GM21390 (cell line): ENCODE measurements at regions not wholly inside any gene's neighbourhood (a gene's known extent, or its start where the extent isn't known, plus 50 kb on each side); places are given as distances from the start of the nearest gene placed in this dataset.

ENCODE experiments used
- ATAC-seq: cut with Tn5 transposase; IDR thresholded peaks from one replicate; pipeline ENCODE4 v1.9.1; 2021; ENCODE audit not compliant: unreplicated experiment

DNA sequence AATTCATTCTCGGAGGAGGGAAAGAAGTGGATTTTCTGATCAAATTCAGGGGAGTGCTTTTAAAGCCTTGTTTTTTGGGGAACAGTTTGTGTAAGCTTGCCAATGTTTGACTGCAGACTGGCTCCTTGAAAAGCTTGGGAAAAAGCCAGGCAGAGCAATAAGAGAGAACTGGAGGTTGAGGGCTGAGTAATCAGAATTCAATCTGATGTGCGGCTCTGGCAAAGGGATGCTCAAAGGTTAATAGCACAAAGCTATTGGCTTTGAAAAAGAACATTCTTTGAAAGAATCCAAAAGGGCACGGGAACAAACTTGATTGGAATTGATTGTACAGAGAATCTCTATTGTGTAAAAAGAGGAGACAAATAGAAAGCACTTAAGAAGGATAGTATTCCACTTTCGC is 279.3 kb downstream of the YTHDC2 start:
- ATAC-seq = no peak

DNA sequence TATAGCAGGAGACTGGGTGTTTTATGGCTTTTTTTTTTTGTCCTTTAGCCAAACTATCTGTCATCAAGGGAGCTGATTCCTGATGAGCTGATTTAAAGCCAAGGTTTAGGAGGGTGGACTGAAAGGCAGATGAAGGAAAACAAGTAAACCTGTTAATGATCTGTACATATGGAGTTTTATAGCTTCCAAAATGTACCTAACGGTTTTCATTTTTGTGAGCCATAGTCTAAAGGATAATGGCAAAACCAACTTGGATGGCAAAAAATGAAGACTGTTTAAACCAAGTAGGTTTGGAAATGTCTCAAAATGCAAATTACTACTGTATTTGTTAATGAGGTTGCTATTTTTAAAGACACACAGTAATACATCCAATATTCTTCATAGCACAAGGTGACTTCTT is 281.5 kb downstream of the YTHDC2 start:
- ATAC-seq = no peak

DNA sequence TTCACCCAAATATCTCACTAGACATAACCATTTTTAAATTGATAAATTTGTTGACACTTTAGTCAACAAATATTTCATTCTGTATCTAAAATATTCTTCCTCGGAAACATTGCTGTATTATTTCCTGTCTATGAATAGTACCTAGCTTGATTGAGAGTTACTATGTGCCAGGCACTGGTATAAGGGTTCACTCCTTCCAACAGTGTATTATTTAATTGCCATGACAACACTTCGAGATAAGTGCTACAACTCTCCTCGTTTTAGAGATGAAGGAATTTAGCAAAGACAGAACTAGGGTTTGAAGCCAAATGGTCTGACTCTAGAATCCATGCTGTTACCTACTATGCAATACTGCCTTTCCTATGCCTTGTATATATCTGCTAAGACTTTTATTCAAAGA is 287.2 kb downstream of the YTHDC2 start:
- no peak for ATAC-seq

DNA sequence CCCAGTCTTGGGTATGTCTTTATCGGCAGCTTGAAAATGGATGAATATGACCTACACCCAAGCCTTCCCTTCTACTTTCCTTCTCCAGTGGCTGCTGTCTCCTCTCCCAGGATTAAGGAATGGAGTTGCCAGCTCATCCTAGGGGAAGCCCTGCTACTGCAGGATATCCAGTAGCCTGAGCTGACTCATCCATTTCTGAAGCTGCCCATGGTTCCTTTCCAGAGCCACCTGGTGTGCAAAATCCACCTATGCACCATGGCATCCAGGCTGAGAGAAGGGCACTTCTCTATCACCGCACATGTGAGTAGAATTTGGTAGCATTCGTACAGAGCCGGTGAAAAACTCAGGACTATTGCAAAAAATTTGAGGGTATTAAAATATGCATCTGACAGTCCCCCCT is 290.8 kb downstream of the YTHDC2 start:
- no peak for ATAC-seq

DNA sequence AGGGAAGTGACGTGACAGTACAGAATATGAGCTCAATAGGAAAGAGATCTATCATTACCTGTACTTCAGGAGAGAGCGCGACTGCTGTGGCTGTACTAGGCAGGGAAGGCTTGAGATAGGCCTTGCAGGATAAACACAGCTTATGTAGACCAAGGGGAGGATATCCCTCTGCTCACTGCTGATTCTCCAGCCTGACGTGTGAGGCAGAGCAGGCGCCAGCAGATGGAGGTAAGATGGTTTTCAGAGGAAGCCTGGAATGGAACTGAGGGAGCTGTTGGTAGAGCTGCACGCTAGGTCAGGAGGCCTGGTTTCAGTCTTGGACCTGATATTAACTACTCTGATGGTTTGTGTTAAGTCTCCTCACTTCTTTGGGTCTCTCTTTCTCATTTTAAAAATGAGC is 291.4 kb downstream of the YTHDC2 start:
- ATAC-seq = no peak

DNA sequence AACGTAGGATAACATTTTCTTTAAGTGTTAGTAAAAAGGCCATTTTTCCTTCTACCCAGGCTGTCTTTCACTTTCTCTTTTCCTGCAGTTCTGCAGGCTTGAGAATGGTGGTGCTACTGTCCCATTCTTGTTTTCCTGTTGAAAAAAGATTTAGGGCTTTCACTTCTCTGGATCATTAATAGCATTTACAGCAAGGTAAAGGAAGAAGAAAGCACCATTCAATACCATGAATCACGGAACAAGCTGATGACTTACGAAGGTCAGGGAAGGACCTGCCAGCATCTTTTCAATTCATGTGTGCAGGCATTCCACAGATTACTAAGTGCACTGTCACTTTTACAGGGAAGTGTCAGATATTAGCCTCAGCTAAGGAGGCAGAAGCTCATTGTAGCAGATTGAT is 292.8 kb downstream of the YTHDC2 start:
- no peak for ATAC-seq

DNA sequence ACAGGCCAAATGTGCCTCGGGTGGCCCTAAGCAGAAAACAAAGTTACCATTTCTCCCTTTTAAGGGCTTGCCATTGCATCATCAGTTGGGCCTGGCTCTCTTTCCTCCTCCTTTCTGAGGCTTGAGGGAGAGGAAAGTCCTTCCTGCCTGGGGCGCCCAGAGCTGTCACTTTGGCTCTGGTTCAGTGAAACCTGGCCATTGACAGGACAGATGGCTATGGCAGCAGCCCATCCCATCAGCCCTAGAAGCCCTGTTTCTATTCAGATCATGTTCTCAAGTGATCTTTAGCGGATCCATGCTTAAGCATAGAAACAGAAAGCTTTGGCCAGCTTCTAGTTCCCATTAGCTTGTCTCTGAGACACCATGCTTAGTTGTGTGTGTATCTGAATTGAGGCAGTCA is 293.4 kb downstream of the YTHDC2 start:
- no peak for ATAC-seq

DNA sequence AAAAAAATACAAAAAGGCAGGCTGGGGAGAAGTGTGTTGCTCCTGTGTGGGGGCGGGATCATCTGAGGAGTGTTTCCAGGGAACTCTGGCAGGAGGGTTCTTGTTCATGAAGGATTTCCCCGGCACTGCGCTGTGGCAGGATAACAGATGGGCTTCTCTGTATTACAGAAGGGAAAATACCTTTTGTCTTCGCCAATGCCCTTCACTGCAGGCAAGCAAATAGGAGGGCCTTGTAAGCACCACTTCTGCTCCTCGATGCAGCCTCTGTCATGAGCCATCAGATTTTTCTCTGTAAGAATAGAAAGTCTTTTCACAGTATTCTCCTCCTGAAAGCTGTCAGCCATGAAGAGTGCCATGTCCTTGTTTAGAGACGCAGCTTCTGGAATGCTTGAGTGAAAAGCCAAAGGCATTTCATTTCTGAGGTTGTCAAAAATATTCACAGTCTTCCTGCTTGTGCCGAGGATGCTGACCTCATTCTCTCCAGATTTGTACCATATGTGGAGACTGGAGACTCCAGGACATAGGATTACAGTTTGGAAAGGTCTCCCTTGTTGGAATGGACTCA is 294.0 kb downstream of the YTHDC2 start:
- ATAC-seq = no peak

DNA sequence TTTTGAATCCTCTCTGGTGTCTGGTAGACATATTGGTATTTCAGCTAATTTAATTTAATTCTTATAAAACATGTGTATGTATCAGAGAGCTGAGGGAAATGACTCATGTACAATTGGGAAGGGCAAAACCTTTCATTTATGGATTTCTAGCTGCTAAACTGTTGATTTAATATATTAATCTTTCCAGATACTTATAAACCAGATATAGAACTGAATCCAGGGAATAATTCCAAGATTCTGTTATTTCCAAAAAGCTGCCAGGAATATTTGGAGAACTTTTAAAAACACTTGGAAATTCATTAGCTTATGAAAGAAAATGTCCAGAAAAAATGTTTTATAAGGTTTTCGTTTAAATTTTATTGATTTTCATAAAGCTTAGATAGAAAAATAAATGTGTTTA is 295.5 kb downstream of the YTHDC2 start:
- no peak for ATAC-seq

DNA sequence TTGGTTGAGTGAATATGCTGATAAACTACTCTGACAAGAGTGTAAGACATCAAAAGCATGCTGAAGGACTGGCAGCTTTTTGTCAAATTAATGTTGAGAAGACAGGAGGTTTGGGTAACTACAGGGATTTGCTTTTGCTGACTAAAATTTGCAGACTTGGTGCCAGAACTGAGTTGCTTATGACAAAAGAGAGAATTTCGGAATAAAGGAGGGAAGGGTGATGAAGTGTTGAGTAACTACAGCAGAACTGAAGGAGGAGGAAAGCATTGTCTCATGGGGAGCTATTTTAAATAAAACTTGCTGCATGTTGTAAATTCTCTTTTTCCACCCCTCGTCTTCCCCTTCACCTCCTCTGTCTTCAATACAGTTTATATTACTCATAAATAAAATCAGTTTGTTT is 296.1 kb downstream of the YTHDC2 start:
- no peak for ATAC-seq

DNA sequence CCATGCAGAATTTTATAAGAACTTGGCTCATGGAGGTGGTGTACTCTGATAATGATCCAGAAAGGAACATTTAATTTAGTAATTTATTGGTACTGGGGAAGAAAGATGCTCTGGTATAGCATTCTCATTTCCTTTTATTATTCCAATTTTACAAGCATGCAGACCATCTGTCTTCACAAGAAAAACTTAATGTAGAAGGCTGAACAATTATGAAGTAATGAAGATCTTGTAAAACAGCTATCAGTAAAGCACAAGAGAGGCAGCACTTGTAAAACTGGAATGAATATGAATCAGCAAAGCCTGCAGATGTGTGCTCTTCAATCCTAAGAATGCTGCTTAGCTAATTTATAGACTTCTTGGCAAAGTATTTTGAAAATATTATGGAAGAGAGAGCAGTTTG is 300.0 kb downstream of the YTHDC2 start:
- ATAC-seq = no peak

DNA sequence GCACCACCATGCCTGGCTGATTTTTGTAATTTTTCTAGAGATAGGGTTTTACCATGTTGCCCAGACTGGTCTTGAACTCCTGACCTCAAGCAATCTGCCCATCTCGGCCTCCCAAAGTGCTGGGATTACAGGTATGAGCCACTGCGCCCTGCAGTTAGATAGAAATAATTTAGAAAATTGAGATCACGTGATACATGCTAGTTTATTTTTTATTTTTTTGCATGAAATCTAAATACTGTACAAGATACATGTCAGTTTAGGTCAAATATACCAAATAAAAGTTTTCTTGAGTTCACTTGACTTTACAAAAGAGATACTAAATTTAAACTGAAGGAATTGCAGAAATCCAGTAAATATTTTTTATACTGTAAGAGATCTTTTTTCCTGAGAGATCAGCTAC is 304.2 kb downstream of the YTHDC2 start:
- no peak for ATAC-seq

DNA sequence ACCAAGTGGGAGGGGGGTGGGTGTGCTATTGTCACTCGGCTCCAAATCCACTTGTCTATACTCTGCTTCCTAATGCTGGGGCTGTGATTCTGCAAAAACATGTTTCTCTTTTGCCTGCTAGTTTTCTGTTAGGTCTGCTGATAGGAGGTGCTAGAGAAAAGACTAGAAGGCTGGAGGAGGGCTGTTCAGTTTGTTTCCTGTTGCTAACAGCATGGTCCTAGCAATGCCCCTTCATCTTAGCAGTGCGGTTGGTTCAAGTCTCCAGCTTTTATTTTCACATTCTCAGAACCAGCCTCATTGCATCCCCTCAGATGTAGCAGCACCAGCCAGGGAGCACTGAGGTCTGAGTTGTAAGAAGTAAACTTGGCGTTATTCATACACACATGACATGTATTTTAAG is 310.2 kb downstream of the YTHDC2 start:
- no peak for ATAC-seq

DNA sequence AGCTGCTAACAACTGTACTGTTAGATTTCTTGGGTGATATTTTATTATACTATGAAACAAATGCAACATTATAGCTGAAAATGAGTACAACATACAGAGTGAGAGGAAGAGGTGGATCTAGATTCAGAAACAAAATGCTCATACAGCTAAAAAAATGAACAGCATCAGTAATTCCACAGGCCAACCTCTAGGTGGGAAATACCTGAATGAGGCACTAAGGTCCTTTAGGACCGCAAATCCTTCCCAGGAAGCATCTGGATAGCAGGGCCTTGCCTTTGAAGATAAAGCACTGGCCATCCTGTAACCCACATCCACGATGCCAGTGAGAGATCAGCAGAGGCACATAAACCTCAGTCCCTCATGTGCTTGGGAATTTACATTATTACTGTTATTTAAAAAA is 310.8 kb downstream of the YTHDC2 start:
- ATAC-seq = no peak

DNA sequence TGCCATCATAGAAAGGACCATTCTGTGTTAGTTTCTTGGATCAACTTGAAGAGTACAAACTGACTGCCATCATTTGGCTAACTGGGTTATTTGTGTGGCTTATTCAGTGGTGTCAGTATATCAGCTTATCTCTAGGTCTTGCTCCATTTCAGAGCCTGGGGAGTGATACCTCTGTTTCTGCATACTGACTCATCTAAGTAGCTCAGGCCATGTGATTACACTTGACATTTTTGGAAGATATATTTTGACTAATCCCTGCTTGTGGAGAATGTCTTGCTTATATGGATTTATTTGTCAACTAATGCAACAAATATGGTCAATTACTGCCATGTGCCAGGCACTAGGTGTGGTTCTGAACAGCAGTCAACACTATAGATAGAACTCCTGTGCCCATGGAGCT is 311.7 kb downstream of the YTHDC2 start:
- no peak for ATAC-seq

DNA sequence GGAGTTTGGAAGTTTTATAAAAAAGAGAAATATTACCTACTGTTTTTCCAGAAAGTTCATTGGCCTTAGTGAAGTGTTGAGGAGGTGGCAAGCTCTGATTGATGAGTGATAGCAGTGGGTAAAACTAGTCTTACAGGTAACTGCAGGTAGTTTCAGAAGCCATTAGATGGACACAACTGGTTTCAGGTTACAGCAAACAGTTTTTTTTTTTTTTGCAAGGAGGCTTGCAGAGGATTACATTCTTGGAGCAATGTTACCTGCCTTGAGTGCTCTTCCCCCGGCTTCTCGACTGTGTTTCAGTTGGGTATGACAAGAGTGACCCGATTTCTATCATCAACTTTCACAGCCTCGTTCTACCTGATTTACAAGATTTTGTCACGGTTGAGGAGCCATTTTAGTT is 333.4 kb downstream of the YTHDC2 start:
- no peak for ATAC-seq

DNA sequence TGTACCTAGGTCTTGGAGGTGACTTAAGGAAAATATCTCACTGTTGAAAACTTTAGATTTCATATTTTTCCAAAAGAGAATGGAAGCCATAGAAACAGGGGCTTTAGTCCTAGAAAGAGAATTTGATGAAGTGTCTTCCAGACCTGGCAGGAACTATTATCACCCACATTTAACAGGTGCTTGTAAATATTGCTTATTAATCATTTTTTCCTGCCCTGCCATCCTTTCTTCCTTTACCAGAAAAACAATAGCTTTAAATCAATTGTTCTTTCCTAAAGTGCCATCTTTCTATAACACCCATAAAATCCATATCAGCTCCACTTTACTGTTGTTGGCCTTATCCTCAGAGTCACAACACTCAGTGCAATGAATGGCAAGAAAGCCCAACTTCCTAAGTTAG is 350.9 kb downstream of the YTHDC2 start:
- no peak for ATAC-seq

DNA sequence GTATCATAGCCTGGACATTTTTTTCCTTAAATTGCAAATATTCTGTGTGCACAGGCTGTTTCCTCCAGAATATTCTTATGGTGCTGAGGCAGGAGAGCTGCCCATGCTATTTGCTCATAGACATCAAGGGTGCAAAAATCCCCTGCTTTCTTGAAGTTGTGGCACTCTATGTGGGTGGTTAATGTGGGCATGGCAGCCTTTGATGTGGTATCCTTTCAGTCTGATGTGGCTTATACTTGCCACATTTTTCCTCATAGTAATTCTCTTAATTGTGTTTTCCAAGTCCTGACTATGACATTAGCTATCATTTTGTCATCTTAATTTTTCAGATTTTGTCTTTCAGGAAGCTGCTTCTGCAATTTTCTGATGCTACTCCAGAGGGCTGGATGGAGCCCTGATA is 353.3 kb downstream of the YTHDC2 start:
- no peak for ATAC-seq

DNA sequence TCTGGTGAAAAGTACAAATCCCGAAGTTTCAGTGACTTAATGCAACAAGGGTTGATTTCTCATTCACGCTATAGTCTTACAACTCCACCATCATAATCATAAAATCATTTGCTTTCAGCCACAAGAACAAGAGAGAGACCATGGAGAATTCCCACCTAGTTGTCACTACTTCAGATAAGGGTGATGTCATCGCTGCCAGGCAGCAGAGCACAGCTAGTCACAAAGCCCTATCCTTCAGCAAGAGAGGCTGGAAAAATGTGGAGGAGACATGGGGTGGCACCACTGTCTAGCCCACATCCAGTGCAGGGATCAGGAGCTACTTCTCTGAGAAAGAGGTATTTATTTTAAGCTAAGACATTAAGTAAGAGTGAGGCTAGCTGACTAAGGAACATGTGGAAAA is 356.1 kb downstream of the YTHDC2 start:
- no peak for ATAC-seq

DNA sequence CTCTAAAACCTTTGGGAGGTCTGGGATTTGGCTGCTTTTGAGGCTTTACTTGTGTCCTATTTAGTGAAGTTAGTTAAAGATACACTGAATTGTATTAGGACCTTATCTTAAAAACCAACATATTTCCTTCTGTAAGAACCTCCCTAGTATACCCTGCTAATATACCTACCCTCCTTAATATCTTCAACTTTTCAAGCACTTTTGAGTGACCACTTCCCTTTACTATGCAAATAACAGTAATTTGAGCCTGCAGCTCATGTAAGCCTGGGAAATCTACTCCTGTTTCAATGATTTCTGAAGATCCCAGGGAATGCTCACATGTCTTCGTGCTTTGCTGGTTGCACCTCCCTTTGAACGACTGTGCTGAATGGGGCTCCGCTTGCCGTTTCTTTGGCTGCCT is 358.5 kb downstream of the YTHDC2 start:
- no peak for ATAC-seq

DNA sequence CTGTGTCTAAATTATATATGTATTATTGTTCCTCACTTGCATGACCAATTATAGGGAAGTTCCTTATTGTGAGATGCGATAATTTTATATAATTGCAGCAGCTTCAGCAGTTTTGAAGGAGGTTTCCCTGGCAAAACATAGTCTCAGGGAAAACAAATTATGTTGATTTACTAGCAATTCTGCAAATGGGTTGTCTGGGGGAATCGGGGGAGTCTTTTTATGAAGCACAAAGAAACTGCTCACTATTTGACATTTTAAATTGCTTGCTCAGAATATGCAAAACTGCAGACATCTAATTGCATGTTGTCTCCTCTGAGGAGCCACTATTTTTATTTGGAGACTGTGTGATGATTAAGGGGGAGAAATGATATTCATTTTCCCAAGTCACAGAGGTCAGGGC is 361.6 kb downstream of the YTHDC2 start:
- no peak for ATAC-seq

DNA sequence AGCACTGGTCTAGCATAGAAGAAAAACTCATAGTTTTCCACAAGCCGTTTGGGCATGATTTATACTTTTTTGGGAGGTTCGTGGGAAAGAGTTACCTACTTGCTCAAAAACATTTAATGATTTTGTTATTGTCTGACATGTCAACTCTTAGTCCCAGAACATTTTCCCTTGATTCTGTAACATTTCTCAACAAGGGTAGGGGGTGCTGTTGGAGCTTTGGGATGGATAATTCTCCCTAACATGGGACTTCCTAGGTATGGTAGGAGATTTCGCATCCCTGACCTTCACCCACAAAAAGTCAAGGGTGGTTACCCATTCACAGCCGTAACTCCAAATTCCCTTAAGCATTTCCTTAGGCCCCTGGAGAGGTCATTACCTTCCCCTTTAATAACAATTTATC is 378.0 kb downstream of the YTHDC2 start:
- ATAC-seq = no peak

DNA sequence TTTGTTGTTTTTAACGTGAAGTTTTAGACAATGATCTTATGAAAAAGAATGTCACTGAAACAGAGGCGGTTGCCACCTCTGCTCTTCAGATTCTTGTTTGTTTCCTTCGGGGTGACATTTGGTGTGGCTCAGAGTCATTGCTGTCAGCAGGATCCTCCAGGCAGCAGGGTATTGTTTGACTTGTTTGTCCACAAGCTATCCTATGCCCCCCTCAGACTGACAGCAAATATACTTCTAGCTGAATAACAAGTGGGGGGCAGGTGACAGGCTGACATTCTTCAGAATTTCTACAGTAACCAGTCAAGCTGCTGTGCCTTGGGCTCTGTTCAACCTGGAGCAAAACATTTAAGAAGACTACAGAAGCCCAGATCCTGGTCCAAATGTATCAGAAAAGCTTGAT is 383.3 kb downstream of the YTHDC2 start:
- ATAC-seq = no peak

DNA sequence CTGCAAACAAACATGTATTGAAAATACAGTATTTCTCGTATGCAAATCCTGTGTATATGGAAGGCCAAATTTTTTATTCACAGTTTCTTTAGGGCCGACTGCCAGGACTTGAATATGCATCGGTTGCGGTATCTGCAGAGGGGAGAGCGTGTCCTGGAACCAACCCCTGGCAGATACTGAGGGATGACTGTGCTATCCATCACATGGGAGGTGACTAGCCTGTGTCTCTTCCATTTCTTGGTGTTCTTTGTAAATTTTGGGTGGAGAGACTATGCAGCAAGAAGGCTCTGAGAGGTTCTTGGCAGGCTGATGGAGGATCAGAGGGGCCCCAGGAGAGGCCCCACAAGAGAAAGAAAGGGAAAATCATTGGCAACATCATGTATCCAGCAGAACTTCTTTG is 384.3 kb downstream of the YTHDC2 start:
- no peak for ATAC-seq
